A673 (cell line): ENCODE measurements at regions not wholly inside any gene's neighbourhood (a gene's known extent, or its start where the extent isn't known, plus 50 kb on each side); places are given as distances from the start of the nearest gene placed in this dataset.
"Not testable (repeated sequence)": the region's sequence is repeated elsewhere in the genome, so short reads cannot be mapped to it uniquely, and the experiment has no call there.

Experiments used
- BruUV-seq: library from RNA; stranded (reverse); fragments of 400-500 nt; replicated peaks from 2 replicates; lab custom pipeline; 2021; lab: Mats Ljungman, UMichigan
- CTCF ChIA-PET: fragments of 300-600 bp; sonication (Branson Sonifier 250); formaldehyde crosslinking; loops from one replicate; lab custom pipeline; 2022; ENCODE audit warnings: antibody characterized with exemption; lab: Charles Lee
- POLR2A ChIA-PET: fragments of 300-600 bp; sonication (Branson Sonifier 250); formaldehyde crosslinking; loops from one replicate; lab custom pipeline; 2022; ENCODE audit warnings: antibody characterized with exemption; ENCODE audit not compliant: low non-redundant PET; lab: Charles Lee
- DNase-seq: peaks from one replicate; pipeline ENCODE4 v3.0.0-alpha.2; 2015; ENCODE audit warnings: low spot score
- H3K27ac ChIP-seq: fragments of 200-600 bp; sonication (generic); 2 replicates; pipeline ENCODE4 v1.5.1; 2016; ENCODE audit warnings: mixed run types, low read depth, mild to moderate bottlenecking, mixed read lengths, antibody characterized with exemption, low read length; ENCODE audit not compliant: poor library complexity, severe bottlenecking
- H3K27me3 ChIP-seq: fragments of 200-600 bp; sonication (generic); replicated peaks from 2 replicates; pipeline ENCODE4 v1.6.1; 2017; ENCODE audit warnings: mixed run types, low read depth, mild to moderate bottlenecking, mixed read lengths, antibody characterized with exemption, low read length; ENCODE audit not compliant: insufficient read depth, poor library complexity
- H3K36me3 ChIP-seq: fragments of 200-600 bp; sonication (generic); 2 replicates; pipeline ENCODE4 v1.6.1; 2016; ENCODE audit warnings: mixed run types, mild to moderate bottlenecking, mixed read lengths, antibody characterized with exemption, low read length; ENCODE audit not compliant: insufficient read depth, poor library complexity, severe bottlenecking
- H3K4me1 ChIP-seq: fragments of 200-600 bp; sonication (generic); 2 replicates; pipeline ENCODE4 v1.6.1; 2017; ENCODE audit warnings: mixed run types, mild to moderate bottlenecking, mixed read lengths, antibody characterized with exemption, low read length; ENCODE audit not compliant: insufficient read depth, poor library complexity, severe bottlenecking
- H3K4me3 ChIP-seq: fragments of 200-600 bp; sonication (generic); 2 replicates; pipeline ENCODE4 v1.5.1; 2016; ENCODE audit warnings: low read depth, mixed run types, mild to moderate bottlenecking, mixed read lengths, low read length; ENCODE audit not compliant: poor library complexity, severe bottlenecking
- H3K9me3 ChIP-seq: fragments of 200-600 bp; sonication (generic); 2 replicates; pipeline ENCODE4 v1.6.1; 2016; ENCODE audit warnings: mixed run types, low read depth, mild to moderate bottlenecking, mixed read lengths, antibody characterized with exemption, low read length; ENCODE audit not compliant: poor library complexity, severe bottlenecking
- EZH2 ChIP-seq: fragments of 200-600 bp; sonication (generic); IDR thresholded peaks from 2 replicates; pipeline ENCODE4 v1.6.1; 2017; ENCODE audit warnings: borderline replicate concordance, low read depth, mild to moderate bottlenecking, mixed read lengths, antibody characterized with exemption, low read length; ENCODE audit not compliant: poor library complexity, severe bottlenecking
- intact Hi-C: fragments of 100-400 bp; cut with micrococcal nuclease; formaldehyde crosslinking; loops from one replicate; pipeline ENCODE4 v1.10.0; 2022; ENCODE audit not compliant: unreplicated experiment
- TF ChIP-seq, protein P1 (sequence below): fragments of 300-800, 200-600 bp; sonication (generic); conservative IDR thresholded peaks from 2 replicates; pipeline ENCODE4 v1.5.1; 2017; ENCODE audit warnings: low read depth, mild to moderate bottlenecking, antibody characterized with exemption, low read length, moderate library complexity, mixed read lengths

DNA sequence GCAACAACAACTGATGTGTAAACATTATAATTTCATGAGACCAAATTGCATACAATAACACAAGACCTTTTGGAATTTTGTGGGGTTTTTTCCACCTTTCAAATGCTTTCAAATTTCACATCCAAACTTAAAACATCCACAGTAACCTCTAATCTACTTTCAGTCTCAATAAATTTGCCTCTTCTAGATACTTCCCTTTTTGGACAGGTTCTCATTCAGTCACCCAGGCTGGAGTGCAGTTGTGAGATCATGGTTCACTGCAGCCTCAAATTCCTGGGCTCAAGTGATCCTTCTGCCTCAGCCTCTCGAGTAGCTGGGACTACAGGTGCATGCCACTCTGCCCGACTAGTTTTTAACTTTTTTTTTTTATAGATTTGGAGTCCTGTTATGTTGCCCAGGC is 556.6 kb downstream of the NLGN4X start:
- H3K4me1 ChIP-seq, result peaks cover 7% of the 10 kb centered on the region
- no peak overlapping the region for H3K27ac ChIP-seq
- no peak overlapping the region for H3K4me3 ChIP-seq
- ChIA-PET POLR2A (no interaction called here), CTCF (no interaction called here)
- TF ChIP-seq EZH2, result no peak
- DNase-seq, result no peak
- H3K27me3 ChIP-seq, result no peaks in the 10 kb centered on the region
- no peaks in the 10 kb centered on the region for H3K36me3 ChIP-seq
- intact Hi-C loops, result no loop called here
- H3K9me3 ChIP-seq, result peaks cover 4% of the 10 kb centered on the region
- BruUV-seq, result no TSS peak

DNA sequence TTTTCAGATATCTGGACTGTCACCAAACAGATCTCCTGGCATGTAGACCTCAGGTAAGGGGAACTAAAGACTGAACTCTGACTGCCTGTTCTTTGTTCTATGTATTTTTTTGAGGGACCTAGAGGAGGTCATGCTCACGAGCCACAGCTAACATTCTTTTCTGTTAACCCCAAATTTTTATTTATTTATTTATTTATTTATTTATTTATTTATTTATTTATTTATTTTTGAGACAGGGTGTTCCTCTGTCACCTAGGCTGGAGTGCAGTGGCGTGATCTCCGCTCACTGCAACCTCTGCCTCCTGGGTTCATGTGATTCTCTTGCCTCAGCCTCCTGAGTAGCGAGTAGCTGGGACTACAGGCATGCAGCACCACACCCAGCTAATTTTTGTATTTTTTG is 562.0 kb downstream of the NLGN4X start:
- H3K4me3 ChIP-seq, POLR2A ChIA-PET, H3K36me3 ChIP-seq, H3K27me3 ChIP-seq, DNase-seq, H3K27ac ChIP-seq, intact Hi-C loops, BruUV-seq, CTCF ChIA-PET: not testable (repeated sequence)
- H3K4me1 ChIP-seq, result peaks cover 12% of the 10 kb centered on the region
- H3K9me3 ChIP-seq, result peaks cover 15% of the 10 kb centered on the region

- no peak overlapping the region for H3K4me3 ChIP-seq
- BruUV-seq, result no TSS peak
- H3K36me3 ChIP-seq, result no peaks in the 10 kb centered on the region
- no peaks in the 10 kb centered on the region for H3K4me1 ChIP-seq
- intact Hi-C loops, result no loop called here
- H3K27ac ChIP-seq, result no peak overlapping the region
- no peak for DNase-seq
- TF ChIP-seq, protein P1, sequence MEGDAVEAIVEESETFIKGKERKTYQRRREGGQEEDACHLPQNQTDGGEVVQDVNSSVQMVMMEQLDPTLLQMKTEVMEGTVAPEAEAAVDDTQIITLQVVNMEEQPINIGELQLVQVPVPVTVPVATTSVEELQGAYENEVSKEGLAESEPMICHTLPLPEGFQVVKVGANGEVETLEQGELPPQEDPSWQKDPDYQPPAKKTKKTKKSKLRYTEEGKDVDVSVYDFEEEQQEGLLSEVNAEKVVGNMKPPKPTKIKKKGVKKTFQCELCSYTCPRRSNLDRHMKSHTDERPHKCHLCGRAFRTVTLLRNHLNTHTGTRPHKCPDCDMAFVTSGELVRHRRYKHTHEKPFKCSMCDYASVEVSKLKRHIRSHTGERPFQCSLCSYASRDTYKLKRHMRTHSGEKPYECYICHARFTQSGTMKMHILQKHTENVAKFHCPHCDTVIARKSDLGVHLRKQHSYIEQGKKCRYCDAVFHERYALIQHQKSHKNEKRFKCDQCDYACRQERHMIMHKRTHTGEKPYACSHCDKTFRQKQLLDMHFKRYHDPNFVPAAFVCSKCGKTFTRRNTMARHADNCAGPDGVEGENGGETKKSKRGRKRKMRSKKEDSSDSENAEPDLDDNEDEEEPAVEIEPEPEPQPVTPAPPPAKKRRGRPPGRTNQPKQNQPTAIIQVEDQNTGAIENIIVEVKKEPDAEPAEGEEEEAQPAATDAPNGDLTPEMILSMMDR, result no peak
- TF ChIP-seq EZH2, result no peak
- no peaks in the 10 kb centered on the region for H3K27me3 ChIP-seq
- H3K9me3 ChIP-seq, result no peaks in the 10 kb centered on the region
- CTCF ChIA-PET, result no interaction called here
- POLR2A ChIA-PET, result no interaction called here
Observed at GRCh38 chrX:5656544-5656943, 572.1 kb downstream of the NLGN4X start.

- Histone ChIP-seq H3K4me3 (no peak overlapping the region), H3K4me1 (no peaks in the 10 kb centered on the region), H3K9me3 (no peaks in the 10 kb centered on the region), H3K36me3 (no peaks in the 10 kb centered on the region), H3K27me3 (no peaks in the 10 kb centered on the region), H3K27ac (no peak overlapping the region)
- no TSS peak for BruUV-seq
- ChIA-PET CTCF (no interaction called here), POLR2A (no interaction called here)
- no peak for DNase-seq
- intact Hi-C loops, result no loop called here
- no peak for TF ChIP-seq EZH2
- TF ChIP-seq, protein P1, result no peak
Observed at GRCh38 chrX:5650904-5651303, 577.8 kb downstream of the NLGN4X start.
